ENCODE measurements at regions not wholly inside any gene's neighbourhood (a gene's known extent, or its start where the extent isn't known, plus 50 kb on each side); places are given as distances from the start of the nearest gene placed in this dataset.

- Histone ChIP-seq H3K36me3 (no peaks in the 10 kb centered on the region), H3K27ac (no peak overlapping the region), H3K4me1 (peaks cover 5% of the 10 kb centered on the region), H3K9me3 (no peaks in the 10 kb centered on the region), H3K27me3 (no peaks in the 10 kb centered on the region), H3K4me3 (no peak overlapping the region)
- no peak for DNase-seq
- intact Hi-C loops (cut with DNase I): no loop called here
- no peak for ATAC-seq
- TF ChIP-seq CTCF (IDR thresholded peaks at IDR 0.05): no peak
Observed at GRCh38 chr11:129264114-129264513, 72.0 kb upstream of the ARHGAP32 start.

GRCh38 chr11:129260750-129261149 is 68.6 kb upstream of the ARHGAP32 start:
- H3K27ac ChIP-seq: no peak overlapping the region
- no peak overlapping the region for H3K4me3 ChIP-seq
- intact Hi-C loops (cut with DNase I): no loop called here
- DNase-seq (no peak), ATAC-seq (no peak)
- peaks cover 5% of the 10 kb centered on the region for H3K4me1 ChIP-seq
- H3K36me3 ChIP-seq: no peaks in the 10 kb centered on the region
- TF ChIP-seq CTCF (IDR thresholded peaks at IDR 0.05): no peak
- no peaks in the 10 kb centered on the region for H3K9me3 ChIP-seq
- no peaks in the 10 kb centered on the region for H3K27me3 ChIP-seq

GRCh38 chr11:129259931-129260348 is 67.8 kb upstream of the ARHGAP32 start:
- DNase-seq: no peak
- no peaks in the 10 kb centered on the region for H3K9me3 ChIP-seq
- no peak overlapping the region for H3K27ac ChIP-seq
- intact Hi-C loops (cut with DNase I): no loop called here
- peaks cover 1% of the 10 kb centered on the region for H3K4me1 ChIP-seq
- H3K27me3 ChIP-seq: no peaks in the 10 kb centered on the region
- H3K36me3 ChIP-seq: no peaks in the 10 kb centered on the region
- no peak for TF ChIP-seq CTCF (IDR thresholded peaks at IDR 0.05)
- H3K4me3 ChIP-seq: no peak overlapping the region
- no peak for ATAC-seq

- ATAC-seq: no peak
- no peak for DNase-seq
- Histone ChIP-seq H3K27ac (no peak overlapping the region), H3K27me3 (no peaks in the 10 kb centered on the region), H3K9me3 (no peaks in the 10 kb centered on the region), H3K36me3 (no peaks in the 10 kb centered on the region), H3K4me1 (no peaks in the 10 kb centered on the region), H3K4me3 (no peak overlapping the region)
- TF ChIP-seq CTCF (IDR thresholded peaks at IDR 0.05): no peak
- intact Hi-C loops (cut with DNase I): no loop called here
Observed at GRCh38 chr11:129258205-129258604, 66.1 kb upstream of the ARHGAP32 start.

GRCh38 chr11:129257512-129257911 is 65.4 kb upstream of the ARHGAP32 start:
- ATAC-seq (no peak), DNase-seq (no peak)
- Histone ChIP-seq H3K4me1 (no peaks in the 10 kb centered on the region), H3K36me3 (no peaks in the 10 kb centered on the region), H3K27ac (no peak overlapping the region), H3K4me3 (no peak overlapping the region), H3K9me3 (no peaks in the 10 kb centered on the region), H3K27me3 (no peaks in the 10 kb centered on the region)
- intact Hi-C loops (cut with DNase I): no loop called here
- no peak for TF ChIP-seq CTCF (IDR thresholded peaks at IDR 0.05)

- H3K4me1 ChIP-seq: no peaks in the 10 kb centered on the region
- no peak for TF ChIP-seq CTCF (IDR thresholded peaks at IDR 0.05)
- H3K9me3 ChIP-seq: no peaks in the 10 kb centered on the region
- no peak for ATAC-seq
- H3K27me3 ChIP-seq: no peaks in the 10 kb centered on the region
- intact Hi-C loops (cut with DNase I): no loop called here
- no peaks in the 10 kb centered on the region for H3K36me3 ChIP-seq
- DNase-seq: no peak
- no peak overlapping the region for H3K4me3 ChIP-seq
- H3K27ac ChIP-seq: no peak overlapping the region
Observed at GRCh38 chr11:129252621-129253020, 60.5 kb upstream of the ARHGAP32 start.
